IPS-NIHi7 (cell line): ENCODE measurements at regions not wholly inside any gene's neighbourhood (a gene's known extent, or its start where the extent isn't known, plus 50 kb on each side); places are given as distances from the start of the nearest gene placed in this dataset.
"Not testable (repeated sequence)": the region's sequence is repeated elsewhere in the genome, so short reads cannot be mapped to it uniquely, and the experiment has no call there.

Experiments used
- DNase-seq: peaks from one replicate; pipeline ENCODE4 v3.0.0; 2012; ENCODE audit warnings: mixed read lengths; ENCODE audit errors: extremely low spot score

DNA sequence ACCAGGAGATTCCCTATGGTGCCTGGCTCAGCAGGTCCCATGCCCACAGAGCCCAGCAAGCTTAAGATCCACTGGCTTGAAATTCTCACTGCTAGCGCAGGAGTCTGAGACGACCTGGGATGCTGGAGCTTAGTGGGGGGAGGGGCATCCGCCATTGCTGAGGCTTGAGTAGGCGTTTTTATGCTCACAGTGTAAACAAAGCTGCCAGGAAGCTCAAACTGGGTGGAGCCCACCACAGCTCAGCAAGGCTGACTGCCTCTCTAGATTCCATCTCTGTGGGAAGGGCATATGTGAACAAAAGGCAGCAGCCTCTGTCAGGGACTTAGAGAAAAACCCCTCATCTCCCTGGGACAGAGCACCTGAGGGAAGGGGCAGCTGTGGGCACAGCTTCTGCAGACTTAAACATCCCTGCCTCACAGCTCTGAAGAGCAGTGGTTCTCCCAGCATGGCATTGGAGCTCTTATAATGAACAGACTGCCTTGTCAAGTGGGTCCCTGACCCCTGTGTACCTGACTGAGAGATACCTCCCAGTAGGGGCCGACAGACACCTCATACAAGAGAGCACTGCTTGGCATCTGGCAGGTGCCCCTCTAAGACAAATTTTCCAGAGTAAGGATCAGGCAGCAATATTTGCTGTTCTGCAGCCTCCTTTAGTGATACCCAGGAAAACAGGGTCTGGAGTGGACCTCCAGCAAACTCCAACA is 231.5 kb upstream of the SETMAR start:
- peak; percentile 16 for DNase-seq

DNA sequence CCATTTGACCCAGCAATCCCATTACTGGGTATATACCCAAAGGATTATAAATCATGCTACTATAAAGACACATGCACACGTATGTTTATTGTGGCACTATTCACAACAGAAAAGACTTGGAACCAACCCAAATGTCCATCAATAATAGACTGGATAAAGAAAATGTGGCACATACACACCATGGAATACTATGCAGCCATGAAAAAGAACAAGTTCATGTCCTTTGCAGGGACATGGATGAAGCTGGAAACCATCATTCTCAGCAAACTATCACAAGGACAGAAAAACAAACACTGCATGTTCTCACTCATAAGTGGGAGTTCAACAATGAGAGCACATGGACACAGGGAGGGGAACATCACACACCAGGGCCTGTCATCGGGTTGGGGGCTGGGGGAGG is 225.9 kb upstream of the SETMAR start:
- not testable (repeated sequence) for DNase-seq

DNA sequence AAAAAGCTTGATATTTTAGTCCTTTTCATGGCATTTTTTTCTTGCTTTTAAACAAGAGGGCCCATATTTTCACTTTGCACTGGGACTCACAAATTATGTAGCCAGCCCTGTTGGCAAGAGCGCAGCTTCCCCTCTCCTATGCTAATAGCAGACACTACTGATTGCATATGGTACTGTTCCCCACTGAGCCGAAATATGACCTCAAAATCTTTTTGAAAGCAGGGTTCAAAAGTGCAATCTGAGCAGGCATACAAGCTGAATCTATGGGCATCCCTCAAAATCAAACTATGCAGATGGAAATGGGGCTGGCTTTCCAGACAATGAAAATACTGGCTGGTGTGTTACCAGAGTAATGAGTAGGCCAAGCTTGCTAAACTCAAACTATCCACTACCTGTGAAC is 225.2 kb upstream of the SETMAR start:
- DNase-seq, result no peak

- DNase-seq, result no peak
Measured at GRCh38 chr3:4078903-4079302, 224.3 kb upstream of the SETMAR start.

- no peak for DNase-seq
Measured at GRCh38 chr3:4079339-4080195, 223.6 kb upstream of the SETMAR start.

- DNase-seq, result no peak
Measured at GRCh38 chr3:4083225-4084015, 219.7 kb upstream of the SETMAR start.

DNA sequence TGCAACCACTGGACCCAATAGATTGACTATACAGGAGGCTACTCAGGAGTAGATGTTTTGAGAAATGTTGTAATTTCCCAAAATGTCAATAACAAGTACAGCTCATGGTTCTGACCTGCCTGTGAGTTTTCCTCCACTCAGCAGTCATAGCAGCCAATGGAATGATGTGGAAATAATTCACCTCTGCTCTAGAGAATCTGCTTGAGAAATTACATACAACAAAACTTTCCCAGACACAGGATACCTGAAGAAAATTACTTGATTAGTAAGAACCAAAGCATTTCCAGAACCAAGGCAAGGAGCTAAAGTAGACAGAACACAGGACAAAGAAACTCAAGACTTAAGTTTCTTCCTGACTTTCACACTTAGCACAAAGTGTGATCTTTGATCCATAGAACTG is 218.9 kb upstream of the SETMAR start:
- no peak for DNase-seq

GRCh38 chr3:4086662-4087061 is 216.5 kb upstream of the SETMAR start:
- DNase-seq, result not testable (repeated sequence)

DNA sequence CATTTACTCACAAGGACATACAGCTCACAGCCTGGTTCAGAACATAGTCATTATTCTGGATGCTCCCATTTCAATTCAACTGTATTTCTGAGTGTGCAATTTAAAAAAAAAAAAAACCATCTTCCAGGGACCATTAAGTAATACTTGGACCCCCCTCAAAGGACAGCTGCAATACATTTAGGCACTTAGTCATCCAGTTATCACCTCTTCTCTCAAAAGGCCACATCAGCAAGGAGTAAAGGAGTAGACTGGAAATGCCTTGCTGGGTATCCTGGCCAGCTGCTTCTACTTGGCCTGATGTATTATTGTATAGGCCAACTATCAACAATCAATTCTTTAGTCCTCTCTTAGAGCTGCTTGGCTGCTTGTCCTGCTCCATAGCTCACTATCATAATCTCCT is 211.4 kb upstream of the SETMAR start:
- DNase-seq, result no peak

GRCh38 chr3:4097801-4098200 is 205.4 kb upstream of the SETMAR start:
- DNase-seq, result no peak

- DNase-seq, result no peak
Measured at GRCh38 chr3:4099607-4100006, 203.6 kb upstream of the SETMAR start.

DNA sequence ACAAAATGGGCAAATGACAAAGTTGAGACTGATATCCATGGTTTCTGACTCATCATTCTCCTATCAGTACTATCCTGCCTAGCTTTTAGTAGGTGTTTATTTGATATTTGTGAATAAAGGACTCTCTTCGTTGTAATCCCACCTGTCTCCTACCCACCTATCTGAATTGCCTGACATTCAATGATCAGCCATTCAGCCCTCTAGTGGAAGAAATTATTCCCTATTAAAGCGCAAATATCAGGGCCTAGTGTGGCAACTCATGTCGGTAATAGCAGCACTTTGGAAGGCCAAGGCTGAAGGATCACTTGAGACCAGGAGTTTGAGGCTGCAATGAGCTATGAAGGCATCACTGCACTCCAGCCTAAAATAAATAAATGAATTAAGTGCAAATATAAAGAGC is 195.7 kb upstream of the SETMAR start:
- peak; percentile 37 for DNase-seq

GRCh38 chr3:4113811-4114522 is 189.2 kb upstream of the SETMAR start:
- no peak for DNase-seq

GRCh38 chr3:4119119-4119518 is 184.1 kb upstream of the SETMAR start:
- no peak for DNase-seq

DNA sequence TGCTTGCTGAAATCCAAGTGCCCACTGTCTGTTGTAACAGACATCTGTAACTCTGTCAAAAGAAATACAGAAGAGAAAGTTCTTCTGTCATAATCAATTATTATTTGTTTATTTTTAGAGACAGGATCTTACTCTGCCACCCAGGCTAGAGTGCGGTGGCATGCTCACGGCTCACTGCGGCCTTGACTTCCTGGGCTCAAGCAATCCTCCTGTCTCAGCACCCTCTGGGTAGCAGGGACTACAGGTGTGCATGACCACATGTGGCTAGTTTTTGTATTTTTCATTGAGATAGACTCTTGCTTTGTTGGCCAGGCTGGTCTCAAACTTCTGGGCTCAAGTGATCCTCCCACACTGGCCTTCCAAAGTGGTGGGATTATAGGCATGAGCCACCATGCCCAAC is 177.6 kb upstream of the SETMAR start:
- no peak for DNase-seq

GRCh38 chr3:4138150-4138785 is 164.9 kb upstream of the SETMAR start:
- DNase-seq, result no peak

DNA sequence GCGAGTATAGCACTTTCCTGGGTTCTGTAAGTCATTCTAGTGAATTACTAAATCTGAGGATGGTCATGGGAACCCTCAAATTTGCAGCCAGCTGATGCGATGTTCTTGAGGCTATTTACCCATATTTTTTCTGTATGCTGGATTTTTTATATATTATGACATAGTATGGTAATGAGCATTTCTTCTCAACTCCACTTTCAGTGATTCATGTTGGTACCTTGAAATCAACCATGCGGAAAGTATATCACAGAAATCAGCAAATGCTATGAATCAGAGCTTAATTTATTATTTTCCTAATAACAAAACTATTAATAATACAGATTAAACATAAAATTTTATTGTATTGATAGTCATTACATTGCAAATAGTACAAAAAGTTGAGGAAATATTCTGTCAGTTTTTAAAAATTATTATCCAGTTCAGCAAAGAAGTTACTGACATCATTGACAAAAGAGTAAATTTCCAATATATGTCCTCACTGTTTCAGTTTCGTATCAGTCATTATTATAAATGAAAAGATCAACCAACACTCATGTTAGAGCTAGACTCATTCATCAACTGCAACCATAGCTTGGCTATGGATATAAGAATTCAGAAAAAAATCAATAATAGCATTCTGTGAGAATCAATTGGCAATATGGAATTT is 164.3 kb upstream of the SETMAR start:
- no peak for DNase-seq

- DNase-seq, result no peak
Measured at GRCh38 chr3:4139462-4140140, 163.6 kb upstream of the SETMAR start.

DNA sequence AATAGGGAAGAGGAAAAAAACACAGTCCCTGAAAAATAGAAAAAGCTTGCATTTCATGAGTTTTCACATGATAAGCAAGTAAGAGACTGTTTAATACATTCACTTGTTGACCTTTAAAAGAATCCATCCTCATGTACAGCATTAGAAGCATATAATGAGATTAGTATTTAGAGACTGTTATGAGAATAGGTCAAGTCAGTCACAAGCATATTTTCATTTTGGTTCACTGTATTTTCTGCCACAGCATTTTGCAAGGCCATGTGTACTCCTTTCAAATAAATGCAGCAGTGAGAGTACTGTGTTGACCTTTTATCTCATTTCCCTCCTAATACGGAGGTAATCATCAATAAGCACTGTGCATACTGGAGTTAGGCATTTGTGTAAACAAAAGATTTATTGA is 162.2 kb upstream of the SETMAR start:
- no peak for DNase-seq

DNA sequence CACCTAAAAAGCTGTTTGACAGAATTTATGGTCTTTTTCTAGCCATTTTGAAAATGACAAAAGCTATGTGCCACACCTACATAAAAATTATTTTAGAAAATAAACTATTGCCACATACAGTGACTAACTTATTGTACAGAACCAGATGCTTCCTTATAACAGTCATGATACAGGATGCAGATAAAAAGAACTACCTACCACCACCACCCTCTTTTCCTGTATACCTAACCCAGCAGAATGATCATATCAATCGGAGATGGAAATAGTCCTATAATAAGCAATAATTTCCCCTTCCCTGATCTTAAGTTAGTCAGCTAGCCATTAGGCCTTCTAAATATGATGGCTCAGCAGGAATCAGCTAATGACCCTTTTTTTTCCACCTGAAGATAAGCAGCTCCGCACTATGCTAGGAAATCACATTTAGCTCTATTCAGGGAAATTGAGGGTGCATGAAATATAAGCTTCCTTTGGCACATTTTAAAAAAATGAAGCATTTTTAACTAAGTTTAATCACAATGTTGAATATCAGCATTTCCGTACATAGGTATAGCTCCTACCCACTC is 155.5 kb upstream of the SETMAR start:
- no peak for DNase-seq
